Lower leg skin (tissue), 4 donors: ENCODE measurements at regions not wholly inside any gene's neighbourhood (a gene's known extent, or its start where the extent isn't known, plus 50 kb on each side); places are given as distances from the start of the nearest gene placed in this dataset.
"Not testable (repeated sequence)": the region's sequence is repeated elsewhere in the genome, so short reads cannot be mapped to it uniquely, and the experiment has no call there.

ENCODE experiments used
- DNase-seq, 2 donors: peaks; one replicate each; pipeline ENCODE4 v3.0.0-alpha.2; 2019; ENCODE audit warnings: low spot score in 2 of 2
- H3K4me3 ChIP-seq: fragments of 200-600 bp; sonication (generic); 2 replicates; pipeline ENCODE4 v1.5.1; 2017; ENCODE audit warnings: mild to moderate bottlenecking, low read depth; ENCODE audit not compliant: poor library complexity, severe bottlenecking
- CTCF ChIP-seq, 3 donors: fragments of 450-650 bp; IDR thresholded peaks; one replicate each; pipeline ENCODE4 v1.5.1; 2016; ENCODE audit warnings: antibody characterized with exemption in 3 of 3, mild to moderate bottlenecking in 3 of 3, moderate library complexity in 2 of 3
- POLR2A ChIP-seq, 2 donors: fragments of 450-650 bp; IDR thresholded peaks; one replicate each; pipeline ENCODE4 v1.6.1; 2016 to 2017; ENCODE audit warnings: antibody characterized with exemption in 2 of 2, mild to moderate bottlenecking in 1 of 2, moderate library complexity in 1 of 2
- WGBS, 2 donors: methylation state at CpG; one replicate each; pipeline ENCODE4 v1.1.5; 2018; 5-methylcytosine and 5-hydroxymethylcytosine counted together
- intact Hi-C: fragments of 100-400 bp; cut with DNase I; formaldehyde crosslinking; loops from one replicate; pipeline ENCODE4 v1.15.0; 2023; ENCODE audit warnings: low total_unique reads

DNA sequence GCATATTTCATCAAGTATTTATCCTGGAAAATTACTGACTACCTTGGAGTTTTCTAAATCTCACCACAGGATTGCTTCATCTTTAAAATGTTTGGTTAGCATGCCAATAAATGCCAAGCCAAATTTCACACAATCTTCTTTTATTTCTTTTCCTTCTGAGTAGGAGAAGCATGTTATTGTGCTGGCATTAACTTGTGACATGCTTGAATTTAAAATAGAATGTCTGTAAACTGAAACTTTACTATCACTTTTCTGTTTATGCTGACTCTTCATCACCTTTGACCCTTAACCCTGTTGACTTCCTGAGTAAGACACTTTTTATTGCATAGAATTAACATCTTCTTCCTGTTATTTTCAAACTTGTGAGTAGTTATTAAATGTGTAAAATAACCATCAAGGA, 56.2 kb upstream of the LRRTM4 start:
- intact Hi-C loops, result no loop called here
- H3K4me3 ChIP-seq, result no peak overlapping the region
- no peak for DNase-seq
- no peak for TF ChIP-seq POLR2A (IDR thresholded peaks at IDR 0.05)
- TF ChIP-seq CTCF (IDR thresholded peaks at IDR 0.05), result no peak

DNA sequence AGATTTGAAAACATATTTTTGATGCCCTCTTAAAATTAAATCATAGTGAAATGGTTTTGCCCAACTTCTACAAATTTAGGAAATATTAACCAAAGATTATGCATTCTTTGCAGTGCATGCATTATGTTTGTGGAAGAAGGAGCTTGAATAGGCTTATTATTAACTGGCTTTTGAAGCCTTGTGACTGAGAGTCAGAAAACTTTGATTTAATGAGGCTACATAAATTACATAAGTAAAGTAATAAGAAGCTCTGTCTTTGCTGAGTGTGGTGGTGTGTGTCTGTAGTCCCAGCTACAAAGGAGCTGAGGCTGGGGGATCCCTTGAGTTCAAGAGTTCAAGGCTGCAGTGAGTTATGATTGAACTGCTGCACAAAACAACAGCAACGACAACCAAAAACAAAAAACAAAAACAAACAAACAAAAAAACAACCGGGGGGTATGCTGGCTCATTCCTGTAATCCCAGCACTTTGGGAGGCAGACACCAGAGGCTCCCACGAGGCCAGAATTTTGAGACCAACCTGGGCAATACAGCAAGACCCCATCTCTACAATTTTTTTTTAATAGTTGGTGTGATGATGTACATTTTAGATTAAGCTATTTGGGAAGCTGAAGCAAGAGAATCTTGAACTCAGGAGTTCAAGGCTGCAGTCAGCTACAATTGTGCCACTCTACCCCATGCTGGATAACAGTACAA, 57.0 kb upstream of the LRRTM4 start:
- intact Hi-C loops, result no loop called here
- no peak for DNase-seq
- 60 to 64% methylated on average over 3 of the region's 3 CpGs for WGBS, 2 donors
- no peak overlapping the region for H3K4me3 ChIP-seq
- TF ChIP-seq CTCF (IDR thresholded peaks at IDR 0.05) (no peak), POLR2A (IDR thresholded peaks at IDR 0.05) (no peak)

DNA sequence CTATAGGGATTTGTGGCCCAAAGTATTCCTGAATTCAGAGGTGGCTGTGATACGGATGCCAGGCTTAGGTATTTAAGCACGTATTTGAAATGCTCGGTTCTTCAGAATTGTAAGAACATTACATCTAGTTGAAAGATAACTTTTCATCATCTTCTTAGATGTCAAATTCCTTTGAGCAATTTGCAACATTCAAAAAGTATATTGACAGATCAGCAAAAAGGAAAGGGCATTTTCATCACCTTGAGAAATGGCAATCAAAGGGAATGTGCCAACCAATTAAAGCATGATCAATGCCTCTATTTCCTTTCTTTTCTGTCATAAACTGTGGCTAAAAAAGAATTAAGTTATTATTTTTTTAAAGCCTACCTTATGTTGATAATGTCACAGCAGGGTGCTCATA, 66.3 kb upstream of the LRRTM4 start:
- WGBS, 2 donors, result 81 to 92% methylated on average over 3 of the region's 3 CpGs
- no peak overlapping the region for H3K4me3 ChIP-seq
- DNase-seq, result no peak
- intact Hi-C loops, result no loop called here
- TF ChIP-seq POLR2A (IDR thresholded peaks at IDR 0.05) (no peak), CTCF (IDR thresholded peaks at IDR 0.05) (no peak)

DNA sequence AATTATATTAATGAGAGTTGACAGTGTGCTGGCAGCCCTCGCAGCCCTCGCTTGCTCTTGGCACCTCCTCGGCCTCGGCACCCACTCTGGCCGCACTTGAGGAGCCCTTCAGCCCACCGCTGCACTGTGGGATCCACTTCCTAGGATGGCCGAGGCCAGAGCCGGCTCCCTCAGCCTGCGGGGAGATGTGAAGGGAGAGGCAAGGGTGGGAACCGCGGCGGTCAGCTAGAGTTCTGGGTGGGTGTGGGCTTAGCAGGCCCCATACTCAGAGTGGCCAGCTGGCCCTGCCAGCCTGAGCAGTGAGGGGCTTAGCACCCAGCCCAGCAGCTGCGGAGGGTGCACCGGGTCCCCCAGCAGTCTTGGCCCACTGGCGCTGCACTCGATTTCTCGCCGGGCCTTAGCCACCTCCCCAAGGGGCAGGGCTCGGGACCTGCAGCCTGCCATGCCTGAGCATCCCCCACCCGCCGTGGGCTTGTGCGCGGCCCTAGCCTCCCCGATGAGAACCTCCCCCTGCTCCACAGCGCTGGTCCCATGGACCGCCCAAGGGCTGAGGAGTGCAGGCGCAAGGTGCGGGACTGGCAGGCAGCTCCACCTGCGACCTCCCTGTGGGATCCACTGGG, 68.2 kb upstream of the LRRTM4 start:
- TF ChIP-seq CTCF (IDR thresholded peaks at IDR 0.05), result no peak
- TF ChIP-seq POLR2A (IDR thresholded peaks at IDR 0.05), result no peak
- no peak overlapping the region for H3K4me3 ChIP-seq
- 92 to 93% methylated on average over 19 to 23 of the region's 29 CpGs for WGBS, 2 donors
- no peak for DNase-seq
- intact Hi-C loops, result no loop called here

DNA sequence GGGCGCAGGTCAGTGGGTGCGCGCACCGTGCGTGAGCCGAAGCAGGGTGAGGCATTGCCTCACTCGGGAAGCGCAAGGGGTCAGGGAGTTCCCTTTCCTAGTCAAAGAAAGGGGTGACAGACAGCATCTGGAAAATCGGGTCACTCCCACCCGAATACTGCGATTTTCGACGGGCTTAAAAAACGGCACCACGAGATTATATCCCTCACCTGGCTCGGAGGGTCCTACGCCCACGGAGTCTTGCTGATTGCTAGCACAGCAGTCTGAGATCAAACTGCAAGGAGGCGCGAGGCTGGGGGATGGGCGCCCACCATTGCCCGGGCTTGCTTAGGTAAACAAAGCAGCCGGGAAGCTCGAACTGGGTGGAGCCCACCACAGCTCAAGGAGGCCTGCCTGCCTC, 70.8 kb upstream of the LRRTM4 start:
- intact Hi-C loops, DNase-seq, H3K4me3 ChIP-seq: not testable (repeated sequence)
- 85 to 88% methylated on average over 24 of the region's 24 CpGs for WGBS, 2 donors

GRCh38 chr2:77602771-77603170, 80.6 kb upstream of the LRRTM4 start:
- TF ChIP-seq POLR2A (IDR thresholded peaks at IDR 0.05), result no peak
- TF ChIP-seq CTCF (IDR thresholded peaks at IDR 0.05), result no peak
- WGBS, 2 donors, result 38 to 45% methylated on average over 1 of the region's 1 CpG
- H3K4me3 ChIP-seq, result no peak overlapping the region
- intact Hi-C loops, result no loop called here
- no peak for DNase-seq
